RWPE1 (cell line): ENCODE measurements at regions not wholly inside any gene's neighbourhood (a gene's known extent, or its start where the extent isn't known, plus 50 kb on each side); places are given as distances from the start of the nearest gene placed in this dataset.

Source experiments
- CTCF ChIA-PET: fragments of 350-600 bp; sonication (Branson Sonifier 250); formaldehyde crosslinking; extraction: SDS; loops from one replicate; lab custom pipeline; 2021; lab: Yijun Ruan, JAX
- POLR2A ChIA-PET: fragments of 400-600 bp; formaldehyde crosslinking; extraction: SDS; loops from one replicate; lab custom pipeline; 2020; ENCODE audit warnings: antibody characterized with exemption; ENCODE audit not compliant: low non-redundant PET; lab: Yijun Ruan, JAX
- DNase-seq: peaks from one replicate; pipeline ENCODE4 v3.0.0; 2012; ENCODE audit warnings: low spot score
- H3K27ac ChIP-seq: fragments of 450-650 bp; 2 replicates; pipeline ENCODE4 v1.5.1; 2017
- TF ChIP-seq, protein P1 (sequence below): fragments of 450-650 bp; conservative IDR thresholded peaks from 2 replicates; pipeline ENCODE4 v1.5.1; 2017; ENCODE audit warnings: low read depth, mild to moderate bottlenecking

DNA sequence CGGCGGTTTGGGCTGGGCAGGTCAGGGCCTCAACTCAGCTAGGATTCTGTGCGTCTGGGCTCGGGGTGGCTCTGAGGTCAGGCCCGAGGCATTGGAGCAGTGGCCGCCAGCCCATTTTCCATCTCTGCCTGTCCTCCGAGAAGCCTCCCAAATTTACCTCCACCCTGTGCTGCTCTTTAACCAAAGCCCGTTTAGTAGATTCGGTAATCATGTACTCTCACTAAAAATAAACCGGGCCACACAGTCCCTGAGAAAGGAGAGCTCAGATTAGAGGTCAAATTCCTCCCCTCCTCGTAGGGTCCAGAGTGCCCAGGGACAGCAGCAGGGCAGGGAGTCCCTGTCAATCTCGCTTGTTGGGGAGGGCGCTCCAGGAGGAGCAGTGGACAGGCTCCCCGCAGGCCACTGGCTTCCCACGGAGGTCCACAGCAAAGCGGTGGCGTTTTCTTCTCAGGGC lies 88.7 kb upstream of the CHST15 start:
- TF ChIP-seq, protein P1, sequence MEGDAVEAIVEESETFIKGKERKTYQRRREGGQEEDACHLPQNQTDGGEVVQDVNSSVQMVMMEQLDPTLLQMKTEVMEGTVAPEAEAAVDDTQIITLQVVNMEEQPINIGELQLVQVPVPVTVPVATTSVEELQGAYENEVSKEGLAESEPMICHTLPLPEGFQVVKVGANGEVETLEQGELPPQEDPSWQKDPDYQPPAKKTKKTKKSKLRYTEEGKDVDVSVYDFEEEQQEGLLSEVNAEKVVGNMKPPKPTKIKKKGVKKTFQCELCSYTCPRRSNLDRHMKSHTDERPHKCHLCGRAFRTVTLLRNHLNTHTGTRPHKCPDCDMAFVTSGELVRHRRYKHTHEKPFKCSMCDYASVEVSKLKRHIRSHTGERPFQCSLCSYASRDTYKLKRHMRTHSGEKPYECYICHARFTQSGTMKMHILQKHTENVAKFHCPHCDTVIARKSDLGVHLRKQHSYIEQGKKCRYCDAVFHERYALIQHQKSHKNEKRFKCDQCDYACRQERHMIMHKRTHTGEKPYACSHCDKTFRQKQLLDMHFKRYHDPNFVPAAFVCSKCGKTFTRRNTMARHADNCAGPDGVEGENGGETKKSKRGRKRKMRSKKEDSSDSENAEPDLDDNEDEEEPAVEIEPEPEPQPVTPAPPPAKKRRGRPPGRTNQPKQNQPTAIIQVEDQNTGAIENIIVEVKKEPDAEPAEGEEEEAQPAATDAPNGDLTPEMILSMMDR = no peak
- H3K27ac ChIP-seq = peak overlapping the region; percentile 8; the same call in 1 of the 2 replicates
- DNase-seq = no peak
- POLR2A ChIA-PET = no interaction called here
- CTCF ChIA-PET = interaction anchor here (0.6 kb wide), 1 partner anchor 1914 kb away, joined by 3 read pairs; no protein-coding TSS in a partner anchor

DNA sequence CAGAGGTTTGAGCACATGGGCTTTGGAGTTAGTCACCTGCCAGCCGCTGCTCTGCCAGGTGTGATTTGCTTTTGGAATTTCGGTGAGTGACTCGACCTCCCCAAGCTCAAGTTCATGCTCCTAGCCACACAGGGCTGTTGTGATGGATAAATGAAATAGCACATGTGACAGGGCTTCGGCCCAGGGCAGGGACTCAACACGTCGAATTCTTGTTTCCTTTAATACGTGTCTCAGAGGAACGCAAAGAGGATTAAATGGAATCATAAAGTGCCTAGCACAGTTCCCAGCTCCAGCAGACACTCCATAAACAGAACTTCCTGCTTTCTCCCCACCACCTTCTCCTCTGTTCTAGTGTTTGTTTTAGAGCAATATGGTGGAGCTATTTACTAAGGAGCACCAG lies 88.3 kb upstream of the CHST15 start:
- TF ChIP-seq, protein P1 = no peak
- POLR2A ChIA-PET = no interaction called here
- CTCF ChIA-PET = no interaction called here
- peak overlapping the region; percentile 8; the same call in 1 of the 2 replicates for H3K27ac ChIP-seq
- no peak for DNase-seq

DNA sequence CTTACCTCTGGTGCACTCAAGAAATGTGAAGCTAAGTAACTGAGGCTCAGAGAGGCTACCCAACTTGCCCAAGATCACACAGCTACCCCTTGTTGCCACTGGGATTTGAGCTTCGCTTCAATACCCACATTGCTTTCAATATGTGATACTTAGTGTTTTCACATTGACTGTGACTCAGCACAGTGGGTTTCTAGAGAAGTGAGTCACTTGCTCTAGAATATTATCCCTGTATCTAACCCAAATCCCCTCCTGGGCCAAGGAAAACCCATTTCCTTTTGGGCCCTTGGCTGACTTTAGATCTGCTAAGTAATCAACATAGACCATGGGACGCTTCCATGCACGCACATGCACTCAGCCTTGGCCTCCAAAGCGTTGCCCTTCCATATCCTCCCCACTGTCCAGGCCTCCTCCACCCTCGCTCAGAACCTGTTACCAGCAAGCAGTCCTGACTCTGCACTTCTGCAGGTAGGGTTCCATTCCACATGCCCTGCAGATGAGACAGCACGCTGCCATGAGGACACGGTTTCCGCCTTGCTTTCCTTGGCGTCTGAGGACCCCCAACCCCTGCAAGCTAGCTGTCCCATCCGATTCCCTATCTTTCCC lies 87.7 kb upstream of the CHST15 start:
- ChIA-PET POLR2A (no interaction called here), CTCF (no interaction called here)
- H3K27ac ChIP-seq = peak overlapping the region; percentile 8; the same call in 1 of the 2 replicates
- TF ChIP-seq, protein P1 = no peak
- peak; percentile 33 for DNase-seq

DNA sequence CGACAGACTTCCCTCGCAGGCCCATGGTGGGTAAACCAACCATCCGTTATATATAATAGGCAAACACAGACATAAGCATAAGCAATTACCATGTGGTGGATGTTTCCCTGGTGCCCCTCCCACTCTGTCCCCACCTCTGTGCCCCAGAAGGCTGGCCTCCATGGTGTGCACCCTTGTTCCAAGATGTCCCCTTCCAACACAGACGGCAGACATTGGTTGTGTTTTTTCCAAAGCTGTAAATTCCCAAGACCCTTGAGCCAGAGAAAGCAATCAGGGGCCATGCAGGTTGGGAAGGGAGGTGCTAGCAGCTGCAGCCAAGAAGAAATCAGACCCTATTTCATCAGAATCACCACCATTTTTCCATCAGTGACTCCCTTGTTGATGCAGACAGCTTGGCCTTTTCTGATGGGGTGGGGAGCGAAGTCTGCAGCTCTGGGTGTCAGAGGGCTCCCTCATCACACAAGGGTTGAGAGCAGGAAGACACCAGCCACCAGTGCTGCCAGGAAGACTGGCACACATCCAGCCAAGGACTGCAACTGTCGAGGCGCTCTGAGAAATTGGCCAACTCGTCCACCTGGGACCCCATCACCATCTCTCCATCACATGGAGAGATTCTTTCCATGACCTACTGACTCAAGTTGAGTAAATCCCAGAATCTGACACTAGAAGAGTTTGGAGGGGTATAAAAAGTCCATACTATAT lies 86.8 kb upstream of the CHST15 start:
- H3K27ac ChIP-seq = no peak overlapping the region
- ChIA-PET POLR2A (no interaction called here), CTCF (no interaction called here)
- TF ChIP-seq, protein P1 = no peak
- no peak for DNase-seq

DNA sequence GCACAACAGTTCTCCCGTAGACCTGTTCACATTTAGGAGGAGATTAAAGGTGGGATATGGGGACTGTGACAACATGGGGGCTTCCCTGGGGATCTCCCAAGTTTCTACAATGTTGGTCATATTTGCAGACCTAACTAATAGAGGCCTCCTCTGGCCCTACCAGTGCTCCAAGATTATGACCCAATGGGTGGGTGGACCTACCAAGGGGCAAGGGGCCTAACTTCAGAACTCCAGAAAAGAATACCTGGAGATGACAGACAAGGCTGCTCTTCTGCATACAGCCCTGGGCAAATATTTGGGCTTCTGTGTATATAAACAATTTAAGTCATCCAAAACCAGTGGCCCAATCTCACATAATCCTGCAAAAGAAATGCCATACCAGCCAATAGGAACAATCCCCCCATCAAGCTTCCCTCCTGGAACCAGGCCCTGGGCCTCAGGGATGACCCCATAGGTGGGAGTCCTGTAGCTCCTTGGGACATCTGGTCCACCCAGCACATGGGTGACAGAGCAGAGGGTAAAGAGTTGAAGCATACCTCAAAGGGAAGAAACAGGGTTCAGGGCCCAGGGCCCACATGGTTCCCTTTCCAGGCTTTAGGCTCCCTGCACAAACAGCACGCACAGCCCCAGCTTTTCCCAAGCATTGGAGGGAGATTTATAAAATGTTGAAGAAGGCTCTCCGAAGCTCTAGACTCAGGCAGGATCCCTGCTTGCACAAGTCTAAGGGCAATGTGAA lies 86.1 kb upstream of the CHST15 start:
- no peak for DNase-seq
- CTCF ChIA-PET = no interaction called here

DNA sequence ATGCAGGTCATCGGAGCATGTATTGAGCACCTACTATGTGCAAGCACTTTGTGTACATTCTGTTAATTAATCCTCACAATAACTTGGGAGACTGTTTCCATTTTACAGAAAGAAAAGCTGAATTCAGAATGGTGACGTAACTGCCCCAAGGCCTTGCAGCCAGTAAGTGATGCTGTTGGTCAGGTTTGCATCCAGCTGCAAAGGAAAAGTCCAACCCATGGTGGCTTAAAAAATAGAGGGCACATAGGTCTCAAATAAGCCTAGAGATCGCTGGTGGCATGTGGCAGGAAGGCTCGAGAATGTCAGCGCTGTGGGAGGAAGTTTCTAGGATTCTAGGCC lies 83.8 kb upstream of the CHST15 start:
- POLR2A ChIA-PET = no interaction called here
- TF ChIP-seq, protein P1 = no peak
- H3K27ac ChIP-seq = no peak overlapping the region
- DNase-seq = no peak
- CTCF ChIA-PET = no interaction called here

More for the DNA sequence above, 86.1 kb upstream of the CHST15 start:
- POLR2A ChIA-PET = no interaction called here
- no peak overlapping the region for H3K27ac ChIP-seq
- TF ChIP-seq, protein P1 = no peak
